ENCODE measurements at regions not wholly inside any gene's neighbourhood (a gene's known extent, or its start where the extent isn't known, plus 50 kb on each side); places are given as distances from the start of the nearest gene placed in this dataset.

DNA sequence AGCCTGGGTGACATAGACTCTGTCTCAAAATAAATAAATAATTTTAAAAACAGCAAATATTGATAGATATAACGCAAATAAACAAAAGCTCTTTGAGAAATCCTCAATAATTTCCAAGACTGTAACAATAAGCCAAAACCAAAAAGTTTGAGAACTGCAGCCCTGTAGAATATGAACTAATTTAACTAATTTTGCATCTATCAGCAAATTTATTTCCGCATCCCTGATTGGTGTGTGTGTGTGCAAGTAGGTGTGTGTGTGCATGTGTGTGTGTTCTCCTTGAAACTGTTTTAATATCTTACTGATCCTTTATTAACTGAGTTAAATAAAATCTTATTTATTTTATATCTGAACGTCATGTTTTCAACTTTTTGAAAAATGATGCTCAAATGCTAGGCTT lies 67.0 kb upstream of the ISX start:
- no peak for DNase-seq (ENCODE audit: low spot score)

DNA sequence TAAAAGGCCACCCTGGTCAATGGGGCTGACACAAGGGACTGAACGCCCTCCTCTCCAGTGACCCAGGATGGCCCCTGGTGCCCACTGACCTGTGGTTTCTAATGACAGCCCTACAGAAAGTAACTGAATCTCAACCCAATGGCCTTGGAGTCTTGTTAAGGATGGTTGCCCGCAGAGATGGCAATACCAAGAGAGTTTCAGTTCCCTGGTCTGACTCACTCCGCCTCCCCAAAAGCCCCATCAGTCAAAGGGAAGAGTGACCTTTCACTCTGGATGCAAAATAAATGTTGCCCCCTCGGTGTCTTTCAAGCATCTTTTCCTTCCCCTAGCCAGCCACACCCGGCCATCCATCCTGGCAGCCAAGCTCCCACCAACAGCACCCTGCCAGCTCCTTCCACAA lies 57.7 kb upstream of the ISX start:
- no peak for DNase-seq (ENCODE audit: low spot score)

DNA sequence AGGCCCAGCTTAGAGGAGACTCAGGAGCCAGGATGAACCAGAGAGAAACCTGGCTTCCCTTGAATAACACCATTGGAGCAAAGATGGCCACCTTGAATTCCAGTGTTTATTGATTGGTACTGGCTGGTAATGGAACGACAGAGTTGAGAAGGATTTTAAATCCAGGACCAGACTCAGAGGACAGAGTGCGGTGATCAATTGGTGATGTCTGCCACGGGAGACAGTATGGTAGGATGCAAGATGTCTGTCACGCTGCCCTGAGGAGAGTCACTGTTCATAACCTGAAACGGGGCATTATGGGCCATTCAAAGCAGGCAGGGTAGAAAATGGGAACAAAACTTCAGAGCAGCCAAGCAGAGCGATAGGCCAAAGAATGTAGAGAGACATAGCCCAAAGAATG lies 55.4 kb upstream of the ISX start:
- DNase-seq (ENCODE audit: low spot score) = no peak

DNA sequence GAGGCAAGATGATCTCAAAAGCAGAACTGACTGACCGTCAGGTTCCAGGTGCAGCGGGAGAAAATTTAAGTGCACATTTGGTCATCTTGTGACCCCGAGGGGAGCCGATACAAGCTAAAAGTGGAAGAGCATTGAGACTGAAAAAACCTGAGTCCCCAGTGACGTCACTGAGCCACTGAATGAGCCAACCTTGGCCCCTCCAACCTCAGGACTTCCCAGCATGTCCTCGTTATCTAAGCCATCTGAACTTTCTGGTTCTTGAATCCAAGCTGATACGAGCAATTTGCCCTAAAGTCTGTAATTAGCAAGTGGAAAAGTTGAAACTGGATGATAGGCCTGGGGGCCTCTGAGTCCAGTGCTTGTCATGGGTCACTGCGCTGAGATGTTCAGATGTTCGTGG lies 51.1 kb upstream of the ISX start:
- DNase-seq (ENCODE audit: low spot score) = no peak

Data from pons (tissue), 1 donor.